Ishikawa (cell line): ENCODE measurements at regions not wholly inside any gene's neighbourhood (a gene's known extent, or its start where the extent isn't known, plus 50 kb on each side); places are given as distances from the start of the nearest gene placed in this dataset.

ENCODE experiments used
- CEBPB ChIP-seq: IDR thresholded peaks from 2 replicates; pipeline ENCODE4 v1.6.1; 2012
- CREB1 ChIP-seq: IDR thresholded peaks from 2 replicates; pipeline ENCODE4 v1.6.1; 2012; ENCODE audit warnings: low read depth
- EGR1 ChIP-seq: IDR thresholded peaks from 2 replicates; pipeline ENCODE4 v1.6.1; 2012
- EP300 ChIP-seq: IDR thresholded peaks from 2 replicates; pipeline ENCODE4 v1.6.1; 2012; ENCODE audit warnings: borderline replicate concordance
- FOXM1 ChIP-seq: IDR thresholded peaks from 2 replicates; pipeline ENCODE4 v1.6.1; 2012; ENCODE audit warnings: low read depth, borderline replicate concordance
- MAX ChIP-seq: IDR thresholded peaks from 2 replicates; pipeline ENCODE4 v1.6.1; 2012
- NFIC ChIP-seq: IDR thresholded peaks from 2 replicates; pipeline ENCODE4 v1.6.1; 2012
- RAD21 ChIP-seq: IDR thresholded peaks from 2 replicates; pipeline ENCODE4 v1.6.1; 2012; ENCODE audit warnings: low read depth
- REST ChIP-seq: IDR thresholded peaks from 2 replicates; pipeline ENCODE4 v1.6.1; 2012; ENCODE audit warnings: low read depth, mild to moderate bottlenecking
- TAF1 ChIP-seq: IDR thresholded peaks from 2 replicates; pipeline ENCODE4 v1.6.1; 2012; ENCODE audit warnings: low read depth, mild to moderate bottlenecking
- TCF12 ChIP-seq: IDR thresholded peaks from 2 replicates; pipeline ENCODE4 v1.6.1; 2012; ENCODE audit warnings: low read depth
- TEAD4 ChIP-seq: IDR thresholded peaks from 2 replicates; pipeline ENCODE4 v1.6.1; 2012
- USF1 ChIP-seq: IDR thresholded peaks from 2 replicates; pipeline ENCODE4 v1.6.1; 2012
- YY1 ChIP-seq: IDR thresholded peaks from 2 replicates; pipeline ENCODE4 v1.6.1; 2012; ENCODE audit warnings: low read depth
- ZBTB7A ChIP-seq: IDR thresholded peaks from 2 replicates; pipeline ENCODE4 v1.6.1; 2012; ENCODE audit warnings: low read depth

GRCh38 chr13:71068041-71068440 is 799.0 kb downstream of the DACH1 start:
- TF ChIP-seq TAF1, result no peak
- no peak for TF ChIP-seq CREB1
- no peak for TF ChIP-seq TEAD4
- no peak for TF ChIP-seq RAD21
- no peak for TF ChIP-seq EGR1
- no peak for TF ChIP-seq CEBPB
- no peak for TF ChIP-seq YY1

- TF ChIP-seq TCF12 (no peak), CREB1 (no peak), RAD21 (peak; percentile 29; the same call in 1 of the 2 replicates)
These were observed 799.7 kb downstream of the DACH1 start for GRCh38 chr13:71067165-71067815.

- TF ChIP-seq TCF12 (no peak), EGR1 (no peak), TAF1 (no peak), RAD21 (no peak), CEBPB (no peak), TEAD4 (no peak), EP300 (no peak), MAX (no peak), USF1 (no peak), FOXM1 (no peak), YY1 (no peak), ZBTB7A (no peak), REST (no peak), NFIC (no peak), CREB1 (no peak)
These were observed 810.4 kb downstream of the DACH1 start for GRCh38 chr13:71056581-71056980.

GRCh38 chr13:71055644-71056043 is 811.4 kb downstream of the DACH1 start:
- no peak for TF ChIP-seq RAD21
- no peak for TF ChIP-seq EGR1
- TF ChIP-seq CREB1, result no peak
- TF ChIP-seq TEAD4, result no peak
- no peak for TF ChIP-seq MAX
- no peak for TF ChIP-seq YY1
- TF ChIP-seq TAF1, result no peak
- TF ChIP-seq CEBPB, result no peak
- TF ChIP-seq EP300, result no peak
- TF ChIP-seq NFIC, result no peak

- TF ChIP-seq FOXM1 (no peak), ZBTB7A (no peak), CEBPB (no peak), USF1 (no peak), EP300 (no peak), NFIC (no peak), TEAD4 (no peak), TAF1 (no peak), MAX (no peak), EGR1 (no peak)
These were observed 812.0 kb downstream of the DACH1 start for GRCh38 chr13:71055047-71055446.

- no peak for TF ChIP-seq FOXM1
These were observed 812.6 kb downstream of the DACH1 start for GRCh38 chr13:71054358-71054757.

GRCh38 chr13:71051573-71051972 is 815.4 kb downstream of the DACH1 start:
- TF ChIP-seq EP300 (no peak), REST (no peak), ZBTB7A (no peak), MAX (no peak), CEBPB (no peak), TAF1 (no peak), TEAD4 (no peak), NFIC (no peak), CREB1 (no peak), FOXM1 (no peak), TCF12 (no peak), RAD21 (no peak), EGR1 (no peak), YY1 (no peak), USF1 (no peak)
